T47D (cell line): ENCODE measurements at regions not wholly inside any gene's neighbourhood (a gene's known extent, or its start where the extent isn't known, plus 50 kb on each side); places are given as distances from the start of the nearest gene placed in this dataset.

Experiments
- DNase-seq, 2 experiments: peaks; one replicate each; pipeline versions ENCODE4 v3.0.0 to v3.0.0-alpha.2; 2011 to 2012; ENCODE audit warnings: low read depth in 1 of 2, low spot score in 1 of 2
- JUND ChIP-seq: IDR thresholded peaks from 2 replicates; pipeline ENCODE4 v1.6.1; 2012; ENCODE audit warnings: low read depth
- in situ Hi-C: cut with HindIII; loops from 2 replicates; pipeline ENCODE4 v1.10.0; 2016; ENCODE audit warnings: low sequenced_read_pairs, low pct_unique_long_range_greater_than_20kb

DNA sequence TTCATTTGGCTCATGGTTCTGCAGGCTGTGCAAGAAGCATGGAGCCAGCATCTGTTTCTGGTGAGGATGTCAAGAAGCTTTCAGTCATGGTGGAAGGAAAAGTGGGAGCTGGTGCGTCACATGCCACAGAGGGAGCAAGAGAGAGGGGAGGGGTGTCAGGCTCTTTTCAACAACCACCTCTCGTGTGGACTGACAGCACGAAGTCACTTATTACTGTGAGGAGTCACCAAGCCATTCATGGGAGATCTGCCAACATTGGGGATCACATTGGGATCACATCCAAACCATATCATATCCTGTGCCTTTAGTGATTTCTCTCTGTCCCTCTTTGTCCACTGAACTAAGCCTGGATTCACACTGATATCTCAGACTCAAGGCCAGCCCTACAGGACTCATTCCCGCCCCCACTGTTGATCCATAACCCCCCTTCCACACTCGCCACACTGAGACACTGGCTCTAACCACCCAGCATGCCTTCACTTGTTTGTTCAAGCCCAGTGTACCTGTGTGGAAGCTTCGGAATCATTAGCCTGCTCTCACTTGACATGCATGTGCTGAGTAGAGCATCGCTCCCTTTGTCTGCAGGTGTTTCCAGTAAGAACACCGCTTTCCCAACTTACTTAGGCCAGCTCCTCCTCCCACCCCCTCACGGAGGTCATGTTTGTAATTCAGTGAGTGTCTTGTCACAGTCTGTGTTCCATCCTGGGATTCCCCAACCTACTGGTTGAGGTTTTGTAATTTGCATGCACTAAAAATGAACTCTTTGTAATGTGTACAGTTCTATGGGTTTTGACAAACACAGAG is 132.2 kb downstream of the KLF13 start:
- no peak for DNase-seq
- TF ChIP-seq JUND = no peak
- in situ Hi-C loops = no loop called here

DNA sequence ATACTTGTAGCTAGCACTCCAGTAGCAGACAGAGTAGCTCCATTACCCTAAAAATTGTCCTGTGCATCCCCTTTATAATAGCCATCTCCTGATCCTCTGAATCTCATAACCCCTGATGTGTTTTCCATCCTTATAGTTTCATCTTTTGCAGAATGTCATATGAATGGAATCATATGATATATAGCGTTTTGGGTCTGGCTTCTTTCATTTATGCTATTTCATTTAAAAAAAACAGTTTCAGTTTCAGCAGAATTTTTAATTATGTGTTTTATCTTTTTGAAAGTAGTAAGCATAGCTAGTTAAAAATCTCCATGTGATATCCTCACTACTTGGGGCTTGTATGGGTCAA is 132.7 kb downstream of the KLF13 start:
- in situ Hi-C loops = no loop called here
- TF ChIP-seq JUND = no peak

DNA sequence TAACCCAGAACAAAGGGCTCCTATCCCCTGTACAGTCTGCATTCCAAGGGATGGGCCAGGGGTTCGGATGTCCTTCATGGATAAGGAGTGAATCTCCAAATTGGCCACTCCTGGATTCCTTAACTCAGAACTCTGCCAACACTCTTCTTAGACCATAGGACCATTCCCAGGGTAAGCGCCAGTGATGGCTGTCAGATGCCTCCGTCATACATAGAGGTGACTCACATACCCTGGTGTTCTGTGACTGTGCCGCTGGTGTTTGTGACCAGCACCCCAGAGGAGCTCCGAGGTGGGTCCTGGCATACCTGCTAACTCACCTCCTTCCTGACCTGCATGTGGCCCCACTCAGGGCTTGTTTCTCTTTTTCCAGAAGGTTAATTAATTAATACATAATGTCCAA is 134.7 kb downstream of the KLF13 start:
- DNase-seq = no peak
- in situ Hi-C loops = no loop called here
- TF ChIP-seq JUND = no peak

More for the DNA sequence above, 132.7 kb downstream of the KLF13 start:
- DNase-seq = no peak

DNA sequence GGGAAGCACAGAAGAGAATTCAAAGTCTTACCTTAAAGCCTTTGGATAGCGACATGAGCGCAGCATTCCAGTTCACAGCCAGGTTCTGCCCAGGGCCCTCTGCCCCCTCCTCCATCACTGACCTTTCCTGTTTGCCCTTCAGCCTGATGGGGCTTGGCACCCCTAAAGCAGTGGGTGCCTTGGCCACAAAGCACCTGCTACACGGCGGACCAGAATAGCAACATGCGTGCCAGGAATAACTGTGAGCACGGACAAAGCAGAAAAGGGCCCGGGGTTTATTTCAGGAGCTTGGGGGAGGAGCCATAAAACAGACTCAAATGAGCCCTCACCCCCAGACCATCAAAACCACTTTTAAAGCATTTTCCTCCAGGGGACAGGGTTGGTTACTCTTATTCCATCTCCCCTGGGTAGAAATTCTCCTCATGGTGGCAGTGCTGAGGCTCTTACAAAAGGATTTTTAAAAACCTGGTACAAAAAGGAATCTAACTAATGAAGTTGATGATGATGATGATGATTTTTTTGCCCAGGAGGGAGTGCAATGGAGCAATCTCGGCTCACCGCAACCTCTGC is 135.4 kb downstream of the KLF13 start:
- no peak for DNase-seq
- TF ChIP-seq JUND = no peak
- in situ Hi-C loops = no loop called here

DNA sequence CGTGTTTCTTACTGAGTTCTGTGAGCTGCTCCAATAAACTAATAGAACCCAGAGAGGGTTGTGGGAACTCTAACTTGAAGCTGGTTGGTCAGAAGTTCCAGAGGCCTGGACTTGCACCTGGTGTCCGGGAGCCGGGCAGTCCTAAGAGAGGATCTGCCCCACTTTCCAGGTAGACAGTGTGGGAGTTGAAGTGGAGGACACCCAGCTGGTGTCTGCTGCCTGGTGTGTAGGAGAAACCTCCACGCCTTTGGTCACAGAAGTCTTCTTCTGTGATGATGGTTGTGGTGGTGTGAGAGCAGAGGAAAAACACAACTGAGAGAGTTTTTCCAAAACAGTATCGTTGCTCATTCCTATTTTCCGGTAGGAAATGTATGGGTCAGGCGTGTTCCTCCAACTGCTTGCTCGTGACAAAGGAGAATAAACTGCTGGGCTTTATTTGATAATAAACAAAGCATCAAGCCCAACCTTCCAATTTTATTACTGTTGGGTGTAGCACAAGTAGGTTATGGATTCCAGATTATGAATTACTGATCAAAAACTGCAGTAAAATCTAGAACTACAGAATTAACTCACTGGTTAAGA is 137.0 kb downstream of the KLF13 start:
- no peak for TF ChIP-seq JUND
- in situ Hi-C loops = no loop called here
- no peak for DNase-seq

DNA sequence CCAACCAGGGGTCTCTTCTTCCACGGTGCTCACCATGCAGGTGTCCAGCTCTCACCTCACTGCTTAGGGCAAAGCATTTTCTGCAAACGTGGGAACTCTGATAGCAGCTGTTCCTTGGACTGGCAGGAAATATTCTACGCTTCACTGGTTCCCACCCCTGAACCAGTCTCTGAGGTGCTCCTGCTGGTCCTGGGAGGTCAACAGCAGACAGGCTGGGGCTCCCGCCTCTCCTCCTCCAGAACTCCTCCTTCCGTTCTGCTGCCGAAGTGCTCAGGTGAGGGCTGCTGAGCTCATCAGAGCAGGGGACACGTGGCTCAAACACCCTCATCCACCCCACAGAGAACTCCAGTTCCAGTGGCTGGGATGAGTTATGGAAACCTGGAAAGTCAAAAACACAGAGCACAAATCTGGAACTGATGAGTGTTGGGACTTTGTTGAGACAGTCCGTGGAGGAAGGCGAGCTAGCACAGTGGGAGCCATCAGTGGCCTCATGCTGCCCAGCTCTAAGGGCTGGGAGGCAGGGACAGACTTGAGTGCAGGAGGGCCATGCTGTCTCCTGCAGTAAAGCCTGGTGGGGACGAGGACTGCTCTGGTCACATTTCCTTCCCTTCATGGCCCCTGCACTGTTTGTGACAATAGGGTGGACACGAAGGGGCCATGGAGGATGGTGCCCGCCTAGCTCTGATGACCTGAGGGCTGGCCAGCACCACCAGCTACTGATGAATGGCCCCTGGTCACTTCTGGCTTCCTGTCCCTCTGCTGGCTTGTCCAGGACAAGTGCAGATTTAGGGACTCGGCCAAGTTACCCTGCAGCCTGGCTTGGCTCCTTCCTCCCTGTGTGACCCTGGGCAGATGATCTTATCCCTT is 137.8 kb downstream of the KLF13 start:
- no peak for DNase-seq
- in situ Hi-C loops = no loop called here
- TF ChIP-seq JUND = no peak

DNA sequence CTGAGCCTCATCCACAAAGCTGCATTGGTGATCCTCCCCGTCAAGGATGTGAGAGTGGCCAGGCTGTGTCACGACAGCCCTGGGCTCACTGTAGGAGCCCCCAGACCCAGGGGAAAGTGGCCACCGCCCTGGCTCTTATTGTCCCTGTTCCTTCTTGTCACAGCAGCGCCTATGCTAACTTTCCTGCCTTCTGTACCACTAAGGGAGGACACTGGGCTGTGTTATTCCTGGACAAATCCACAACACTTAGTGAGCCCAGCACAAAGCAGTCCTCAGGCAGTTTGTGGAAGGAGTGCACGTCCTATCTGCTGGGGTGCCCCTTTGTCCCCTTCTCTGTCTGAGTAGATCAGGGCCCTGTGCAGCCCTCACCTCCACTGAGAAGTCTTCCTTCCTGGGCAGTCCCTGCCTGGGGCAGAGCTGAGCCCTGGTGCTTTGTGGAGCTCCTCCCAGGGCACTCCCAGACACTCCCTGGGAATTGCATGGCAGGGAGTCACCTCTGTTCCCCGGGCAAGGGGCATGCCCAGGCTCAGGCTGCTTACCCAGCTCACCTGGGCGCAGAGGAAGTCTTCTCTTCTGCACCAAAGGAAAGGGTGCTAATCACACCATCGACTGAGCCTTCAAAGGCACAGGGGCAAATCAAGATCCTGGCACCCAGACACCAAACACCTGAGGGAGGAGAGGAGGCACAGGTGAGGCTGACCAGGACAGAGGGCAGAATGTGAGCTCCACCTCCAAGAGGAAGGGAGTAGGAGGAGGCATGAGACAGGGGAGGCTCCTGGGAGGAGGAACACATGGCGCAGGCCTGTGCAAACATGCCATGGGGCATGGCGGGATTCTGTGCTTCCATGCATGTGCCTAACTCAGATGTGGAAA is 138.7 kb downstream of the KLF13 start:
- in situ Hi-C loops = no loop called here
- no peak for TF ChIP-seq JUND
- DNase-seq = peak in 1 of 2 experiments; percentile 68

DNA sequence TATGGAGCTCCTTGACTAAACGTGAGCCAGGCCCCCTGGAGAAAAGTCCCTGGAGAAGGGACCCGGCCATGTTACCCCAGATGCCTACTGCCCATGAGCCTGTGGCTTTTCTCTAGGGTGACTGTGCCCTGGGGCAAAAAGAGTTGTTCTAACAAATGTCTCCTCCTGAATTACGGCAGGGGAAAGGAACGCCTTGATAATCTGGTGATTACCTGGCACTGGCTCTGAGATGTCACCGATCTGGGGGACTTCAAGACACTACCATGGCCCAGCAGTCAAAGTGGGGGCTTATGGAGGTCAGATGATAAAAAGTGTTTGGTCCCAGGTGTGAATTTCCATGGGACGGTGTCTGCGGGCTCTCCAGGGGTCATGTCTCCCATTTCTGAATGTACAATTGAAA is 140.7 kb downstream of the KLF13 start:
- no peak for DNase-seq
- no peak for TF ChIP-seq JUND
- in situ Hi-C loops = no loop called here

DNA sequence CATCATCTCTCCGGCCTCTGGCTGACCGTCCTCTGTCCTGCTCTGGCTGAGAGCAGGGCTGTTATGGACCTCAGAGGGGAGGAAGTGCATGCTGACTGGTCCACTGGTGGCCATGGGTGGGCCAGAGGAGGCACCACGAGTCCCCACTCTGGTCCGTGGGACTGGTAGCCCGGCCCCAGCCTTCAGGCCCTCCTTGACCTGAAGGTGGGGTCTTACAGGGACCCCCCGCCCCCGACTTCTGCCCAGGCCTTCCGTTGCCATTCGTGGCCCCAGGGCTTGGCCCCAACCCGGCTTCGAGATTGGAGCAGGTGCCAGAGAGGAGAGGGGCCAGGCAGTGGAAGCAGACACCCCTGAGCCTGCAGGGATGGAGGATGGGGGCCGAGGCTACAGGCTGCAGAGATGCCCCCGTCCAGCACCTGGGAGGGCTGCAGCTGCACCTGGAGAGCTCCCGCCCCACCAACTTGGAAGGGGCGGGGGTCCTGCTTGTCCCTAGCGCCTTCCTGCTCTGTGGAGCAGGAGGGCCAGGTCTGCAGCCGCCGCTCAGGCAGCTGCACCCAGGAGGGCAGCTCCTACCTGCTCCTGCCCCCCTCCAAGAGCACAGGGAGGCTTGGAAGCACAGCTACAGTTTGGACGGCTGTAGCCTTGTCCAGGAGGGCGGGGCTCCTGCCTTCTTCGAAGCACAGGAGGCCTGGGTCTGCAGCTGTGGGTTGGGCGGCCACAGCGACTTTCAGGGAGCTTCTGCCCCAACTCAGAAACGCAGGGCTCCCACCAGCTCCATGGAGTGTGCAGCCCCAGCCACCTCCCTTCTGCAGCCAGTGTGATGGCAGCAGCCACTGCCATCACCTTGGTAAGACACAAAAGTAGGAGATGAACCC is 142.5 kb downstream of the KLF13 start:
- no peak for DNase-seq
- TF ChIP-seq JUND = no peak
- in situ Hi-C loops = no loop called here

DNA sequence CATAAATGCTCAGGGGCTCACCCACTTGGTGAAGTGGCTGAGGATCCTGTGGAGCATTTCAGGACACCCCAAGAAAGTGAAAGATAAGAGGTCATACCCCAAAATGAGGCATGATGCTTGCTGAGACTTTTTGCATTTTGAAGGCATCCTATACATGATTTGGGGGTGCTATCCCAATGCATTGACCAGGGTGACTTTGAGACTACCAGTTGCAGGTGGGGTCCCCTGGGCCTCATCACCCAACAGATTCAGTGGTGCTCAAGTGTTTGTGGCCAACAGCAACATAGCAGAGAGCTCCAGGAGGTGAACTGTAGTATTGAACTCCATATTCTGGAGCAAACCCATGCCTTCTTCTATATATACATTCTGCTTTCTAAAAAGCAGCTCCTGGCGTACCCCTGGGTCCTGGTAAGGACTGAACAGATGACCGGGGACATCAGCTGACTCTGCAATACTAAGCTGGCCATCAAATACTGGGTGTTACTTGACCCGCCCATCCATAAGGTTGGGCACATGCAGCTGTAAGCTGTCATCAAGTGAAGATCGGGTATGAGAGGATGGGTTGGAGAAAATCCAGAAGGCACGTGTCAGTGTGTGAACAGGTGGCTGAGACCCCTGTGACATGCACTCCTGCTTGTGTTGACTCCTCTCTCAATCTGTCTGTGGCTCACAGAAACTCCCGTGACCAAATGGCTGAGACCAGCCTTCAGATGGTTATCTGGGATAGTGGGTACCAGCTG is 143.3 kb downstream of the KLF13 start:
- no peak for TF ChIP-seq JUND
- DNase-seq = no peak
- in situ Hi-C loops = no loop called here

DNA sequence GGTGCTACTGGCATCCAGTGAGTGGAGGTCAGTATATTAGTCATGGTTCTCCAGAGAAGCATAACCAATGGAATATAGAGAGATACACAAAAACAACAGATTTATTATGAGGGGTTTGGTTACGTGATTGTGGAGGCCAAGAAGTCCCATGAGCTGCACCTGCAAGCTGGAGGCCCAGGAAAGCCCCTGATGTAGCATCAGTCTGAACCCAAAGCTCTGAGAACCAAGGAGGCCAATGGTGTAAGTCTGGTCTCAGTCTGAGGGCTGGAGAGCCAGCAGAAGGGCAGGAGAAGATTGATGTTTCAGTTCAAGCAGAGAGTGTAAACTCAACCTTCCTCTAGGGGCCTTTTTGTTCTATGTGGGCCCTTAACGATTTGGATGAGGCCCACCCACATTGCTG is 144.1 kb downstream of the KLF13 start:
- in situ Hi-C loops = no loop called here
- no peak for TF ChIP-seq JUND
- DNase-seq = no peak
